GM23248 (cell line): ENCODE measurements at regions not wholly inside any gene's neighbourhood (a gene's known extent, or its start where the extent isn't known, plus 50 kb on each side); places are given as distances from the start of the nearest gene placed in this dataset.
A peak's percentile ranks its signal among the peaks of the same experiment; 100 is the strongest.

ENCODE experiments used
- DNase-seq: peaks from one replicate; pipeline ENCODE4 v3.0.0-alpha.2; 2015
- H2AFZ ChIP-seq: fragments of 200-600 bp; sonication (generic); 2 replicates; pipeline ENCODE4 v1.6.1; 2016; ENCODE audit warnings: antibody characterized with exemption
- H3F3A ChIP-seq: fragments of 200-600 bp; sonication (generic); 2 replicates; pipeline ENCODE4 v1.6.1; 2016; ENCODE audit warnings: mild to moderate bottlenecking, antibody characterized with exemption, mixed run types; ENCODE audit not compliant: insufficient read depth
- H3K27ac ChIP-seq: fragments of 200-600 bp; sonication (generic); 2 replicates; pipeline ENCODE4 v1.5.1; 2016; ENCODE audit warnings: mild to moderate bottlenecking
- H3K27me3 ChIP-seq: fragments of 200-600 bp; sonication (generic); replicated peaks from 2 replicates; pipeline ENCODE4 v1.6.1; 2016; ENCODE audit warnings: mild to moderate bottlenecking; ENCODE audit not compliant: insufficient read depth
- H3K36me3 ChIP-seq: fragments of 200-600 bp; sonication (generic); 2 replicates; pipeline ENCODE4 v1.6.1; 2016; ENCODE audit warnings: low read depth, mild to moderate bottlenecking
- H3K4me1 ChIP-seq: fragments of 200-600 bp; sonication (generic); 2 replicates; pipeline ENCODE4 v1.6.1; 2016; ENCODE audit warnings: mild to moderate bottlenecking; ENCODE audit not compliant: insufficient read depth
- H3K4me2 ChIP-seq: fragments of 200-600 bp; sonication (generic); one replicate; pipeline ENCODE4 v1.6.1; 2016; ENCODE audit warnings: mild to moderate bottlenecking; ENCODE audit not compliant: unreplicated experiment
- H3K4me3 ChIP-seq: fragments of 200-600 bp; sonication (generic); 2 replicates; pipeline ENCODE4 v1.5.1; 2016; ENCODE audit warnings: mild to moderate bottlenecking
- H3K79me2 ChIP-seq: fragments of 200-600 bp; sonication (generic); 2 replicates; pipeline ENCODE4 v1.6.1; 2016; ENCODE audit warnings: mild to moderate bottlenecking; ENCODE audit not compliant: insufficient read depth
- H3K9ac ChIP-seq: fragments of 200-600 bp; sonication (generic); 2 replicates; pipeline ENCODE4 v1.6.1; 2016; ENCODE audit warnings: mild to moderate bottlenecking
- H3K9me2 ChIP-seq: fragments of 200-600 bp; sonication (generic); 2 replicates; pipeline ENCODE4 v1.6.1; 2016; ENCODE audit warnings: mixed run types, mild to moderate bottlenecking, moderate library complexity; ENCODE audit not compliant: insufficient read depth
- H3K9me3 ChIP-seq: fragments of 200-600 bp; sonication (generic); one replicate; pipeline ENCODE4 v1.6.1; 2017; ENCODE audit warnings: low read depth
- H4K20me1 ChIP-seq: fragments of 200-600 bp; sonication (generic); 2 replicates; pipeline ENCODE4 v1.6.0; 2016; ENCODE audit not compliant: insufficient read depth
- EZH2 ChIP-seq: fragments of 200-600 bp; sonication (generic); IDR thresholded peaks from 2 replicates; pipeline ENCODE4 v1.6.1; 2018; ENCODE audit warnings: antibody characterized with exemption, mild to moderate bottlenecking; ENCODE audit not compliant: insufficient read depth, poor library complexity, severe bottlenecking
- EZH2phosphoT487 ChIP-seq: fragments of 200-600 bp; sonication (generic); IDR thresholded peaks from 2 replicates; pipeline ENCODE4 v1.6.1; 2018; ENCODE audit warnings: antibody characterized with exemption, moderate library complexity, mild to moderate bottlenecking, low read depth; ENCODE audit not compliant: insufficient read depth
- WGBS, 2 experiments: methylation state at CpG; one replicate each; pipeline ENCODE4 v1.1.6; 2015 to 2017; ENCODE audit warnings: low lambda C conversion rate in 2 of 2, low coverage in 1 of 2; ENCODE audit errors: missing lambda C conversion rate in 2 of 2; 5-methylcytosine and 5-hydroxymethylcytosine counted together
- in situ Hi-C: fragments of 300-500 bp; cut with MboI; formaldehyde crosslinking; loops from 2 replicates; pipeline ENCODE4 v1.15.0; 2020

- H3F3A ChIP-seq: peaks cover 18% of the 10 kb centered on the region
- peak overlapping the region; percentile 19; the same call in 1 of the 2 replicates for H3K9ac ChIP-seq
- no peak overlapping the region for H2AFZ ChIP-seq
- WGBS, 2 experiments: 61 to 71% methylated on average over 2 of the region's 2 CpGs
- no peaks in the 10 kb centered on the region for H3K9me3 ChIP-seq
- peaks cover 77% of the 10 kb centered on the region for H3K79me2 ChIP-seq
- no peak for DNase-seq
- H3K4me2 ChIP-seq: peak overlapping the region; percentile 47
- no peak overlapping the region for H3K4me3 ChIP-seq
- no peaks in the 10 kb centered on the region for H3K9me2 ChIP-seq
- TF ChIP-seq EZH2 (no peak), EZH2phosphoT487 (no peak)
- H3K27me3 ChIP-seq: no peaks in the 10 kb centered on the region
- H3K4me1 ChIP-seq: peaks cover 37% of the 10 kb centered on the region
- H3K27ac ChIP-seq: peak overlapping the region; percentile 37
- in situ Hi-C loops: no loop called here
- no peaks in the 10 kb centered on the region for H4K20me1 ChIP-seq
- H3K36me3 ChIP-seq: no peaks in the 10 kb centered on the region
Observed at GRCh38 chr15:62475591-62475990, 310.5 kb upstream of the C2CD4B start.

GRCh38 chr15:62476163-62476562 is 311.1 kb upstream of the C2CD4B start:
- Histone ChIP-seq H3K4me3 (no peak overlapping the region), H3F3A (peaks cover 12% of the 10 kb centered on the region; the same call in 1 of the 2 replicates), H3K4me1 (peaks cover 31% of the 10 kb centered on the region), H2AFZ (no peak overlapping the region), H4K20me1 (no peaks in the 10 kb centered on the region), H3K27me3 (no peaks in the 10 kb centered on the region), H3K9me2 (no peaks in the 10 kb centered on the region), H3K79me2 (peaks cover 79% of the 10 kb centered on the region), H3K27ac (no peak overlapping the region), H3K4me2 (no peak overlapping the region), H3K9ac (no peak overlapping the region), H3K9me3 (no peaks in the 10 kb centered on the region), H3K36me3 (no peaks in the 10 kb centered on the region)
- no peak for TF ChIP-seq EZH2
- TF ChIP-seq EZH2phosphoT487: no peak
- no peak for DNase-seq
- 90 to 95% methylated on average over 9 of the region's 9 CpGs for WGBS, 2 experiments
- in situ Hi-C loops: no loop called here

DNA sequence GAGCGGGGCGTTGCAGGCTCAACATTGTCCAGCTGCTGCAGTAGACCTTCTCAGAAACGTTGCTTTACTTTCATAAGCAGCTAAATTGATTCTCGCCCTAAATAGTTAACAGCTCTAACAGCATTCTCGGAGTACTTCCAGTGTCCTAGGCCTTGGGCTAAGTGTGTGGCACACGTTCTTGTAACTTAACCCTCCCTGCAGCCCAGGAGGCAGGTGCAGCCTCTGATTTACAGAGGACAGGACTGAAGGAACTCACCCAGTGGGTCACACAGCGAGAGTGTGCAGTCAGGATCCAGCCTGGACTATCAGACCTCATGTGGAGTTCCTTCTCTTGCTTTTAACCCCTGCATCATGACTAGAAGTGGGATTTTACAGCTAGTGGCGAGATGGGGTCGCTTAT is 312.8 kb upstream of the C2CD4B start:
- Histone ChIP-seq H3K4me1 (peaks cover 26% of the 10 kb centered on the region), H4K20me1 (no peaks in the 10 kb centered on the region), H3K9ac (no peak overlapping the region), H3K4me2 (no peak overlapping the region), H3K9me2 (no peaks in the 10 kb centered on the region), H3K9me3 (no peaks in the 10 kb centered on the region), H3K27me3 (no peaks in the 10 kb centered on the region), H2AFZ (no peak overlapping the region), H3F3A (peaks cover 18% of the 10 kb centered on the region), H3K36me3 (no peaks in the 10 kb centered on the region), H3K79me2 (peaks cover 66% of the 10 kb centered on the region), H3K27ac (no peak overlapping the region), H3K4me3 (no peak overlapping the region)
- in situ Hi-C loops: no loop called here
- WGBS, 2 experiments: 87 to 88% methylated on average over 7 to 9 of the region's 9 CpGs
- DNase-seq: no peak
- TF ChIP-seq EZH2phosphoT487 (no peak), EZH2 (no peak)

- TF ChIP-seq EZH2 (no peak), EZH2phosphoT487 (no peak)
- Histone ChIP-seq H2AFZ (no peak overlapping the region), H3K9me2 (no peaks in the 10 kb centered on the region), H3K9me3 (no peaks in the 10 kb centered on the region), H3K27me3 (no peaks in the 10 kb centered on the region), H3K4me1 (peaks cover 33% of the 10 kb centered on the region), H3K79me2 (peaks cover 46% of the 10 kb centered on the region), H3K27ac (peak overlapping the region; percentile 65), H3K36me3 (no peaks in the 10 kb centered on the region), H4K20me1 (no peaks in the 10 kb centered on the region), H3K4me3 (no peak overlapping the region), H3F3A (peaks cover 34% of the 10 kb centered on the region), H3K9ac (peak overlapping the region; percentile 26; the same call in 1 of the 2 replicates), H3K4me2 (peak overlapping the region; percentile 57)
- peak; percentile 81 for DNase-seq
- in situ Hi-C loops: no loop called here
- 48 to 52% methylated on average over 5 of the region's 5 CpGs for WGBS, 2 experiments
Observed at GRCh38 chr15:62482785-62483429, 317.8 kb upstream of the C2CD4B start.
